Spleen (tissue), 7 donors: ENCODE measurements at regions not wholly inside any gene's neighbourhood (a gene's known extent, or its start where the extent isn't known, plus 50 kb on each side); places are given as distances from the start of the nearest gene placed in this dataset.

Experiments used
- CTCF ChIP-seq, 11 experiments: fragments of 200-600 bp in 7 of 11; fragments of 450-650 bp in 4 of 11; sonication (generic) in 4 of 11; IDR thresholded peaks in 8 of 11; conservative IDR thresholded peaks in 3 of 11; 1 replicate in 7 of 11; 2 replicates in 4 of 11; pipeline versions ENCODE4 v1.4.0 to v1.8.0; 2016 to 2021; ENCODE audit warnings: antibody characterized with exemption in 11 of 11, inconsistent platforms in 4 of 11, mild to moderate bottlenecking in 1 of 11
- POLR2A ChIP-seq, 3 donors: fragments of 450-650 bp; IDR thresholded peaks; one replicate each; pipeline ENCODE4 v1.5.1; 2017; ENCODE audit warnings: antibody characterized with exemption in 3 of 3, mild to moderate bottlenecking in 1 of 3
- donor health status: DM: no; HTN: no; CAD: no; lungs with moderate emphysema.
- donor health status: DM: no; HTN: no; CAD: no.
- donor health status: DM: no; HTN: no; CAD: no.

- TF ChIP-seq CTCF (IDR thresholded peaks at IDR 0.05 in 8 of 11, conservative IDR thresholded peaks at IDR 0.05 in 3 of 11): no peak
- TF ChIP-seq POLR2A (IDR thresholded peaks at IDR 0.05): no peak
These were observed 443.1 kb downstream of the AEBP2 start for GRCh38 chr12:19882346-19882745.
